Omental fat pad (tissue), 3 donors: ENCODE measurements at regions not wholly inside any gene's neighbourhood (a gene's known extent, or its start where the extent isn't known, plus 50 kb on each side); places are given as distances from the start of the nearest gene placed in this dataset.

ENCODE experiments used
- ATAC-seq: fragments of 150-250 bp; one replicate; pipeline ENCODE4 v1.9.1; 2016; ENCODE audit warnings: mild to moderate bottlenecking, moderate library complexity; ENCODE audit not compliant: low FRiP score
- DNase-seq: peaks from one replicate; pipeline ENCODE4 v3.0.0-alpha.2; 2019; ENCODE audit warnings: low spot score
- TF ChIP-seq, protein P1 (sequence below), 3 donors: fragments of 450-650 bp; IDR thresholded peaks; one replicate each; pipeline ENCODE4 v1.5.1; 2016 to 2017; ENCODE audit warnings: antibody characterized with exemption in 3 of 3, mild to moderate bottlenecking in 3 of 3, moderate library complexity in 2 of 3

DNA sequence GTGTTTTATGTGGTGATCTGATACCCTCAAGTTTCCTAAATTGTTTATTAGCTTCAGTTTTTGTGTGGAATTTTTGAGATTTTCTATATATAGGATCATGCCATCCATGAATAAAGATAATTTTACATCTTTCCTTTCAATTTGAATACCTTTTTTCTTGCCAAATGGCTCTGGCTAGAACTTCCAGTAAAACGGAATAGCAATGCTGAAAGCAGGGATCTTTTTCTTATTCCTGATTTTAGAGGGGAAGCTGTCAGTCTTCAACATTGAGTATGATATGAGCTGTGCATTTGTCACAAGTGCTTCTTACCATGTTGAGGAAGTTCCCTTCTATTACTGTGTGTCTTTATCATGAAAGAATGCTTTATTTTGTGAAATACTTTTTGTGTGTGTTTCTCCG is 618.8 kb downstream of the FGF9 start:
- ATAC-seq (no peak), DNase-seq (no peak)
- TF ChIP-seq, protein P1, sequence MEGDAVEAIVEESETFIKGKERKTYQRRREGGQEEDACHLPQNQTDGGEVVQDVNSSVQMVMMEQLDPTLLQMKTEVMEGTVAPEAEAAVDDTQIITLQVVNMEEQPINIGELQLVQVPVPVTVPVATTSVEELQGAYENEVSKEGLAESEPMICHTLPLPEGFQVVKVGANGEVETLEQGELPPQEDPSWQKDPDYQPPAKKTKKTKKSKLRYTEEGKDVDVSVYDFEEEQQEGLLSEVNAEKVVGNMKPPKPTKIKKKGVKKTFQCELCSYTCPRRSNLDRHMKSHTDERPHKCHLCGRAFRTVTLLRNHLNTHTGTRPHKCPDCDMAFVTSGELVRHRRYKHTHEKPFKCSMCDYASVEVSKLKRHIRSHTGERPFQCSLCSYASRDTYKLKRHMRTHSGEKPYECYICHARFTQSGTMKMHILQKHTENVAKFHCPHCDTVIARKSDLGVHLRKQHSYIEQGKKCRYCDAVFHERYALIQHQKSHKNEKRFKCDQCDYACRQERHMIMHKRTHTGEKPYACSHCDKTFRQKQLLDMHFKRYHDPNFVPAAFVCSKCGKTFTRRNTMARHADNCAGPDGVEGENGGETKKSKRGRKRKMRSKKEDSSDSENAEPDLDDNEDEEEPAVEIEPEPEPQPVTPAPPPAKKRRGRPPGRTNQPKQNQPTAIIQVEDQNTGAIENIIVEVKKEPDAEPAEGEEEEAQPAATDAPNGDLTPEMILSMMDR (IDR thresholded peaks at IDR 0.05), result no peak

DNA sequence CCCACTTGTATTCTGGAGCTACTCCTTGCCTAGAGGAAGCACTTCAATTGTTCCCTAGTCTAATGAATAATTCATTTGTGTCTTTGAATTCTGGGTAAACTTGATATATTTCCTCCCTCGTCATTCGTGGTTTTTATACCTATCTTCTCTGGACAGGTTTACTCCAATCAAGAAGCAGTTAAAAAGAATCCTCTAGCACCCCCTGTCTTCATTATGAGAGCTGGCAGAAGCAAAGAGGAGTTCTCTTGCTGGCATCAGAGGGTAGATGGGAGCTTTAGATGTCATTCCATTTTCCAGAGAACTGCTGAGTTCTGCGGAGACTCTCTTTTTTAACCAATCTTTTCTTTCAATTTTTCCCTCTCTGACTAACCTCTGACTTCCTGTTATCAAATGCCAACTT is 627.7 kb downstream of the FGF9 start:
- ATAC-seq, result no peak

DNA sequence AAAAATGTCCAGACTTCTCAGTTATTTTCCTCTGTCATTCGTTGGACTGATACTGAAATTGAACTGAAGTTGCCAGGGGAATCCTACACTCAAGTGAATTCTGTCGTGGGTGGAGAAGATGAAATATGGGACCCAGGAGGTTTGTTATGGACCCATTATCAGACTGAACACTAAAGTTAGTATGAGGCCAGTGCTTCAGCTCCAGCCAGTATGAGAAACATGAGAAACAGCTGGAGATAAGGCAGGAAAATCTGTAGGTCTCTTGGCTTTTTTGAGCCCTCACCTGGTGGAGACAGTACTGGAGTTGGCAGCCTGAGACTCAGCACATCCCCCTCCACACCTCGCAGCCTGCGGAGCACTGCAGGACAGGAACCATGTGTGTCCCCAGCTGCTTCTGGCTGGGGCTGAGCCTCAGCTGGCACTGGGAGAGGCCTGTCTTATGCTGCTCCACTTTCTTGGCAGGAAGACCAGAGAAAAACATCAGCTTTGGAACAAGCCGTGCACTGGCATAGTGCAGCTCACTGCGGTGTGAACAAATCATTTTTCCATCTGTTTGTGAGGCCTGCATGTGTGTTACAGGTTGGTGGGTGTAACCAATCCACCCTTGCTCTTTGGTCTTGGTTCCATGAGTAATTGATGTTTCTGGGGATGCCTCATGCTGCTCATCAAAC is 641.0 kb downstream of the FGF9 start:
- TF ChIP-seq, protein P1 (IDR thresholded peaks at IDR 0.05), result no peak
- DNase-seq (no peak), ATAC-seq (no peak)

More for the DNA sequence above, 627.7 kb downstream of the FGF9 start:
- TF ChIP-seq, protein P1 (IDR thresholded peaks at IDR 0.05), result no peak
- no peak for DNase-seq

DNA sequence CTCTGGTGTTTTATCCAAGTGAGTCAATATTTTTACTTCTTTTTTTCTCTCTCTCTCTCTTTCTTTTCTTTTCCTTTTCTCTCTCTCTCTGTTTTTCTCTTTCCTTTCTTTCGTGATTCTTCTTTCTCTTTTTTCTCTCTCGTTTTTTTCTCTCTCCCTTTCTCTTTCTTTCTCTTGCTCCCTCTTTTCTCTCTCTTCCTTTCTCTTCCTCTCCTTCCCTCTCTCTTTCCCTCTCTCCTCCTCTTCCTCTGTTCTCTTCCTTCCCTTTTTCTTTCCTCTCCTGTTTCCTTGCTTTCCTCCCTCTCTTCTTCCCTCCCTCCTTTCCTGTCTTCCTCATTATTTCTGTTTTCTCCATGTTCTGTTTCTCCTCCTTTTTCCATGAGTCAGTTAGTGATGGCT is 641.5 kb downstream of the FGF9 start:
- no peak for DNase-seq
- TF ChIP-seq, protein P1 (IDR thresholded peaks at IDR 0.05), result no peak
- ATAC-seq, result no peak

DNA sequence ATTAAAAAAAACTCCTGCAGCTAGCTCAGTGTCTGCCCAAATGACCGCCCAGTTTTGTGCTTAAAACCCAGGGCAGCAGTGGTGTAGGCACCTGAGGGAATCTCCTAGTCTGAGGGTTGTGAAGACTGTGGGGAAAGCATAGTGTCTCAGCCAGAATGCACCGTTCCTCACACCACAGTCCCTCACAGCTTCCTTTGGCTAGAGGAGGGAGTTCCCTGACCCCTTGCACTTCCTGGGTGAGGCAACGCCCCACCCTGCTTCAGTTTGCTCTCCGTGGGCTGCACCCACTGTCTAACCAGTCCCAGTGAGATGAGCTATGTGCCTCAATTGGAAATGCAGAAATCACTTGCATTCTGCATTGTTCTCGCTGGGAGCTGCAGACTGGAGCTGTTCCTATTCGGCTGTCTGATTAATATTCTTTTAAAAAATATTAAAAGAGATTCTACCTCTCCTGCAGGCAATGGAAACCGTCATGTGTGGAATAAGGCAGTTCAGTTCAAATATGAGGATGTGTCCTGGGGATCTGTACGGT is 645.7 kb downstream of the FGF9 start:
- TF ChIP-seq, protein P1 (IDR thresholded peaks at IDR 0.05), result no peak
- DNase-seq (no peak), ATAC-seq (no peak)

DNA sequence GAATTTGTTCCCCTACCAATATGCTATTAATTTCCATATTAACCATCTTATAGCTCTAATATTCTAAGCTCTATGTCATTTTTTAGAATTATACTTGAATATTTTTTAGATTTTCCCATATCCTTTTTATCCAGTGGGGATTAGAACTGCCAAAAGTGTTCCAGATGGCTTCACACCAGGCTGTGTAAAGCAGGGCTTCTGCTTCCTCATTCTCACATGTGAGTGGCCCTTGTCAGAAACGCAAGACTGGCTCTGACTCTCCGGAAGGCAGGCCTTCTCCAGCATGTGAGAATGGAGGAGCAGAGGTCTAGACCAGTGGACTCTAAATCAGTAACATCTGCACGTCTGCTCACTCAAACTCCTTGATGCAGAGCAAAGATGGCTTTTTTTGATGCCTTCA is 650.1 kb downstream of the FGF9 start:
- DNase-seq (no peak), ATAC-seq (no peak)
- TF ChIP-seq, protein P1 (IDR thresholded peaks at IDR 0.05), result no peak

DNA sequence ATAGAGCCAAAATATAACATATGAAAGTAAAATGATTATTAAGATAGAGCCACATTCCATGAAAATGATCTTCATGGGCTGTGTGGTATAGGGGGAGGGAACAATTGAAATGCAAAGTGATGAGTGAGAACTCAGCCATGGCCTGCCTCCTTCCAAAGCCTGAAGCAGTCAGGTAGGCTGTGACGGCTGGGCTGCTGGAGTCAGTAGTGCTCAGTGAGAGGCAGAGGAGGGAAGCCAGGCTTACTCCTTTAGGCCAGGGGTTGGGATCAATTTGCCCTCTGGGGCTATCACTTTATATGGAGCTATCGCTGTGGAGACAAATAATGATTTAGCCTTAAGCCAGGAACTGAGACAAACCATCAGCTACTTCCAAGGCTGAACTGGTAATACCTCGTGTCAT is 654.9 kb downstream of the FGF9 start:
- DNase-seq (no peak), ATAC-seq (no peak)
- TF ChIP-seq, protein P1 (IDR thresholded peaks at IDR 0.05), result no peak
